Body of pancreas (tissue), 4 donors: ENCODE measurements at regions not wholly inside any gene's neighbourhood (a gene's known extent, or its start where the extent isn't known, plus 50 kb on each side); places are given as distances from the start of the nearest gene placed in this dataset.

Source experiments
- CTCF ChIP-seq, 7 experiments: fragments of 450-650 bp in 4 of 7; fragments of 200-600 bp in 3 of 7; sonication (generic) in 3 of 7; IDR thresholded peaks; one replicate each; pipeline ENCODE4 v1.5.1; 2016 to 2019; ENCODE audit warnings: antibody characterized with exemption in 7 of 7
- POLR2A ChIP-seq, 3 donors: fragments of 450-650 bp; IDR thresholded peaks; one replicate each; pipeline ENCODE4 v1.6.1; 2016; ENCODE audit warnings: antibody characterized with exemption in 3 of 3, mild to moderate bottlenecking in 2 of 3

GRCh38 chr6:164063346-164063745 lies 648.8 kb downstream of the QKI start:
- TF ChIP-seq CTCF (IDR thresholded peaks at IDR 0.05) = no peak
- no peak for TF ChIP-seq POLR2A (IDR thresholded peaks at IDR 0.05)
